GM19239 (cell line): ENCODE measurements at regions not wholly inside any gene's neighbourhood (a gene's known extent, or its start where the extent isn't known, plus 50 kb on each side); places are given as distances from the start of the nearest gene placed in this dataset.
"Not testable (repeated sequence)": the region's sequence is repeated elsewhere in the genome, so short reads cannot be mapped to it uniquely, and the experiment has no call there.

ENCODE experiments used
- DNase-seq: peaks from one replicate; pipeline ENCODE4 v3.0.0; 2011; ENCODE audit warnings: low spot score; ENCODE audit not compliant: insufficient read length
- FAIRE-seq: peaks from 2 replicates; lab custom pipeline; 2011; peaks lifted over from hg19 to GRCh38; lab: Jason Lieb, UNC

GRCh38 chr12:27865421-27865820 lies 85.4 kb upstream of the MANSC4 start:
- DNase-seq (no peak), FAIRE-seq (no peak)

GRCh38 chr12:27864521-27864920 lies 84.5 kb upstream of the MANSC4 start:
- DNase-seq (no peak), FAIRE-seq (no peak)

- DNase-seq, result no peak
- no peak for FAIRE-seq
Measured at GRCh38 chr12:27863839-27864238, 83.8 kb upstream of the MANSC4 start.

GRCh38 chr12:27861428-27862167 lies 81.6 kb upstream of the MANSC4 start:
- DNase-seq, result peak; percentile 13
- peak; percentile 56 for FAIRE-seq

- no peak for DNase-seq
Measured at GRCh38 chr12:27859648-27860047, 79.6 kb upstream of the MANSC4 start.

GRCh38 chr12:27857006-27857405 lies 77.0 kb upstream of the MANSC4 start:
- not testable (repeated sequence) for DNase-seq, FAIRE-seq

More at GRCh38 chr12:27859648-27860047, 79.6 kb upstream of the MANSC4 start:
- no peak for FAIRE-seq

- no peak for FAIRE-seq
Measured at GRCh38 chr12:27852742-27853141, 72.7 kb upstream of the MANSC4 start.

More at GRCh38 chr12:27852742-27853141, 72.7 kb upstream of the MANSC4 start:
- DNase-seq, result no peak
